ENCODE measurements at regions not wholly inside any gene's neighbourhood (a gene's known extent, or its start where the extent isn't known, plus 50 kb on each side); places are given as distances from the start of the nearest gene placed in this dataset.
"Not testable (repeated sequence)": the region's sequence is repeated elsewhere in the genome, so short reads cannot be mapped to it uniquely, and the experiment has no call there.

DNA sequence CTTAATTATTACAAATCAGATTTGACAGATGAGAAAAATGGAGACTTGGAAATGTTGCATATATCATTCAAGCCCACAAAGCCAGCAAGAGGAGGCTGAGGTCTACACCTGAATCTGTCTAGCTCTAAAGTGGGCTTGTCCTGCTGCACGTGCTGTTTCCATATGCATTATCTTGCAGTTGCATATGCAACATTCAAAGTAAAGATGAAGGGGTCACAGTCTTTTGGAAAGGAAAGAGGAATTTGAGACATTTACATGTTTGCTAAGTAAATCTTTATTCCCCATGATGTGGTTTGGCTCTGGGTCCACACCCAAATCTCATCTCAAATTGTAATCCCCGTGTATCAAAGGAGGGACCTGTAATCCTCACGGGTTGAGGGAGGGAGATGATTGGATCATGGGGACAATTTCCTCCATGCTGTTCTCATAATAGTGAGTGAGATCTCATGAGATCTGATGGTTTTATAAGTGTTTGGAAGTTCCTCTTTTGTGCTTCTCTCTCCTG is 98.3 kb downstream of the BACH1 start:
- no peak for DNase-seq

DNA sequence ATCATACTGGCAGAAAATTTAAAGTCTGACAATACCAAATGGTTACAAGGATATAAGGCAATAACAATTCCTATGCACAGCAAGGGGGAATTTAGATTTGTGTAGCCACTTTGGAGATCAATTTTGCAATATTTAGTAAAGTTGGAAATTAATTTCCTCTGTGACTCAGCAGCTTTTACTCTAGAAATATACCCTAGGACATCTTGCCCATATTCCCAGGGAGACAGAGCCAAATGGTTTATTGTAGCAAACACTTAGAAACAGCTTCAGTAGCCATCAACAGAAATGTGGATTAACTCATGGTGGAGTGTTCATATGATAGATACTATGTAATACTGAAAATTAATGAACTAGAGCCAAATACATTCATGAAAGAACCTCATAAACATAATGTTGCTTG is 104.6 kb downstream of the BACH1 start:
- no peak for DNase-seq

DNA sequence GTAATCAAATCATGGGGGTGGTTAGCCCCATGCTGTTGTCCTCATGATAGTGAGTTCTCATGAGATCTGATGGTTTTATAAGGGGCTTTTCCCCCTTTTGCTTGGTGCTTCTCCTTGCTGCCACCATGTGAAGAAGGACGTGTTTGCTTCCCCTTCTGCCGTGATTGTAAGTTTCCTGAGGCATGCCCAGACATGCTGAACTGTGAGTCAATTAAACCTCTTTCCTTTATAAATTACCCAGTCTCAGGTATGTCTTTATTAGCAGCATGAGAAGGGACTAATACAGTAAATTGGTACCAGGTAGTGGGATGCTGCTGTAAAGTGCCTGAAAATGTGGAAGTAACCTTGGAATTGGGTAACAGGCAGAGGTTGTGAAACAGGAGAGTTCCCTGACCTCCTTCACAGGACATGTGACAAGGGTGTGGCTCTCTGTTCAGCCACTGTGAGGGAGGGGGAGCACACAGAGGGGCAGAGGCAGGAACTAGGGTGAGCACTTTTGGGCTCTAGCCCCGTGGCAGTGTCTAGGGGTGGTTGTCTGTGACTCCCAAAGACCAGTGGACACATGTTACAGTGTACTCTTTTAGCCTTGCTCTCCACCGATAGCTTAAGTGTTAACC is 105.3 kb downstream of the BACH1 start:
- no peak for DNase-seq

DNA sequence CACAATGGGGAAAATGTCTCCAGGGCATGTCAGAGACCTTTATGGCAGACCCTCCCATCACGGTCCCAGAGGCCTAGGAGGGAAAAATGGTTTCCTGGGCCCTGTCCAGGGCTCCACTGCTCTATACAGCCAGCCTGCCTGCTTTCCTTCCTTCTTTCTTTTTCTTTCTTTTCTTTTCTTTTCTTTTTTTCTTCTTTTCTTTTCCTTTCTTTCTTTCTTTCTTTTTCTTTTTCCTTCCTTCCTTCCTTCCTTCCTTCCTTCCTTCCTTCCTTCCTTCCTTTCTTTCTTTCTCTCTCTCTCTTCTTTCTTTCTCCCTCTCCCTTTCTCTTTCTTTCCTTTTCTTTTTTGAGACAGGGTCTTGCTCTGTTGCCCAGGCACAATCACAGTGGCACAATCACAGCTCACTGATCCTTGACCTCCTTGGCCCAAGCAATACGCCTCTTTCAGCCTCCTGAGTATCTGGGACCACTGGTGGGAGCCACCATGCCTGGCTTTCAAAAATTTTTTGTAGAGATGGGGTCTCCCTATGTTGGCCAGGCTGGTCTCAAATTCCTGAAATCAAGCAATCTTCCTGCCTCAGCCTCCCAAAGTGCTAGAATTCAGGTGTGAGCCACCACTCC is 106.9 kb downstream of the BACH1 start:
- no peak for DNase-seq

DNA sequence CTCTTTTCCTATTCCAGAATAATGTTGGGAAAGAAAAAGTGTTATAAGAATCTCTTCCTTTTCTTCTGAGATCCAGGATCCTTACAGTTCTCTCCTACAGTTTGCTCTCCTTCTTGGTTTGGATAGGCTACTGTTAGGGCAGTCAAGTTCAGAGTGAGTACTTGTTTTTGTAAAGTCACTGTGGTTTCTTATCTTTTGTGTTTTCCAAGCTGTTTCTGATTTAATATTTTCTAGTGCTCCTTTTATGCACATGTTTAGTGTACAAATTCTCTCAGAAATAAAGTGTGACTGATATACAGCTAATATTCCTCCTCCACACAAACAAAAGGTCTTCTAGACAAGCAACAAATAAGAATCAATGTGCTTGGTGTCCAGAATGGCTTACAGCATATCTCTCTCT is 107.7 kb downstream of the BACH1 start:
- DNase-seq, result no peak

DNA sequence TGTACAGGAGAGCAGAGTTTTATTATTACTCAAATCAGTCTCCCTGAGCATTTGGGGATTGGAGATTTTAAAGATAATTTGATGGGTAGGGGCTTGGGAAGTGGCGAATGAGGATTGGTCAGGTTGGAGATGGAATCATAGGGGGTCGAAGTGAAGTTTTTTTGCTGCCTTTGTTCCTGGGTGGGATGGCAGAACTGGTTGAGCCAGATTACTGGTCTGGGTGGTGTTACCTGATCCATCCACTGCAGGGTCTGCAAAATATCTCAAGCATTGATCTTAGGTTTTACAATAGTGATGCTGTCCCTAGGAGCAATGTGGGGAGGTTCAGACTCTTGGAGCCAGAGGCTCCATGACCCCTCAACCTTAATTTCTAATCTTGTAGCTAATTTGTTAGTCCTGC is 108.8 kb downstream of the BACH1 start:
- DNase-seq, result no peak

DNA sequence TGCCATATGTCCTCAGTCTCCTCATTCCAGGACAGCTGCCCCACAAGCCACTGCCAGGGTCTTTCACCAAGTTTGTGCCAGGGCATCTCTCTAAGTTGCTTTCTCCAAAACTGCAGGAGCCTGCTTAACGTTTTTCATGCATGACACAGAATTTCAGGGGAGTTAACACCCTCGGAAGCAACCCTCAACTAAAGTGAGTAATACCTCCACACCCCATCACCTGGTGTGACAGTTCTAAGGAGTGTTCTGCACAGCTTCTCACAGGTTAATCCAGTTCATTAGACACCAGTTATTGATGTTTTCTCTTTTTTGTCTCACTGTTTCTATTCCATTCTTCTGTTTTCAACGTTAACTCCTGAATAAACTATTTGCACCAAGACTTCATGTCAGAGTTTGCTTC is 115.0 kb downstream of the BACH1 start:
- no peak for DNase-seq

DNA sequence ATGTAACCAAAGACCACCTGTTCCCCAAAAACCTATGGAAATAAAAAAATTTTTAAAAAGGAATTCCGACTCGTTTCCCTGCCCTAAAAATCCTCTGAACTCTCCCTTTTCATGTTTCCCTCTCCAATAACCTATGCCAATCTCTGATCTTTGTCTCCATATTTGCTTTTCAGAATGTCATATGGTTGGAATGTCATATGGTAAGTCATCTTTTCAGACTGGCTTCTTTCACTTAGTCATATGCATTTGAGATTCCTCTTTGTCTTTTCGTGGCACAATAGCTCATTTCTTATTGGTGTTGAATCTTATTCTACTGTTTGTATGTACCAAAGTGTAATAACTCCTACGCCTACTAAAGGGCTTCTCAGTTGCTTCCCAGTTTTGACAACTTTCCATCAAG is 117.5 kb downstream of the BACH1 start:
- DNase-seq, result no peak

DNA sequence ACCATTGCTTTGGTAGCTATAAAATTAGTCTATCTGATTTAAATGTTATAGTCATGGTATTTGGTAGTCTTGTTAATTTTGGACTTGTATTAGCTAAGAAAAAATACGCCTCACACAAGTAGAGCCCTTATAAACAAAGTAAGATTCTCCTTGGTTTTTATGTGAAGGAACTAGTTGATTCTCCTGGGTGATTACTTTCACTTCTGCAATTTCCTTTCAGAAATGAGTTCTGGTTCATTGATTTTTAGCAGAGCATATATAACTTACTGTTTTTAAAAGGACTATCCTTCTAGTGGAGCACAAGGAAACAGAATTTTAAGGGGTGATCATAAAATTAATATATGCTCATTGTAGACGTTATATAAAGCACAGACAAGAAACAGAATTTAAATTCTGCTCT is 120.1 kb downstream of the BACH1 start:
- no peak for DNase-seq

DNA sequence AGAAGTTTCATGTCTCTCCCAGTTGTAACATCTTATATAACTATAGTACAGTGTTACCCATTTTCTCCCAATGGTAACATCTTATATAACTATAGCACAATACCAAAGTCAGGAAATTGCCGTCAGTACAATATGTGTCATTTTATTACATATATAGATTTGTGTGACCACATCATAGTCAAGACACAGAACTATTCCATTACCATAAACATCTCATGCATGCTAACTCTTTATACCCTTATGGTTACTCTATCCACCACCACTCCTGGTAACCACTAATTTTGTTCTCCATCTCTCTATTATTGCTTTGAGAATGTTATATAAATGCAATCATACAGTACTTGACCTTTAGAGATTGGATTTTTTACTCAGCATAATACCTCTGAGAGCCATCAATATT is 120.7 kb downstream of the BACH1 start:
- no peak for DNase-seq

DNA sequence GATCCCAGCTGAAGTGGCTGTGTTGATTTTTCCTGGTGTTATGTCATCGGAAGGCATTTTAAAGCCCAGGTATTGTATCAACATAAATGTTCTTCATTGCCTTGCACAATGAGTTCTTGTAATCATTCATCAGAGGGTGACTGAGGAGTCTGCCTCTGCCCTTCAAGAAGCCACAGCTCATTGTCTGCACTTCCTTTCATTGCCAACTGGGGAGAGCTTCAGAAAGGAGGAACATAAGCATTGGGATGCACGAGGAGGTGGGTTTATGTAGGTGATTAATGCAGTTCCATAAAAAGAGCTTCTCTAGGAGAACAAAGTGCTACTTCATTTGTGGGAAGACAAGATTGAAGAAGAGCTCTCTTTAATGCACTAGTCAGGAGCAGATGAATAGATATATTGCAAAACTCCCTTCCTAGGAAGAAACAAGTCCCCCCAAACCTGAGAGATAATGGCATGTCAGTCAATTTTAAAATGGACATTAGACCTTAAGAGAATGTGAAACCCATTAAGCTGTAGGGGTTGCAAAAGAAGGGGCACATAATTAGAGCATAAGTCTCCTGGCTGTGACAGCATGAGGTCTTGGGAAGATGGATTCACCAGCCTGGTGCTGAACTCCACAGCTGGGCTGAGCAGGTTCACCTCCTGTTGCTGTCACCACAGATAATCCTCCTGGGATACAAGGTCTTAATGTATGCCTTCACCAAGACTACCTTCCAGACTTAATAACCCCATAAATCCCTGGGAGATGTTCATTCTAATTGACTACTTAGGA is 124.6 kb downstream of the BACH1 start:
- no peak for DNase-seq

DNA sequence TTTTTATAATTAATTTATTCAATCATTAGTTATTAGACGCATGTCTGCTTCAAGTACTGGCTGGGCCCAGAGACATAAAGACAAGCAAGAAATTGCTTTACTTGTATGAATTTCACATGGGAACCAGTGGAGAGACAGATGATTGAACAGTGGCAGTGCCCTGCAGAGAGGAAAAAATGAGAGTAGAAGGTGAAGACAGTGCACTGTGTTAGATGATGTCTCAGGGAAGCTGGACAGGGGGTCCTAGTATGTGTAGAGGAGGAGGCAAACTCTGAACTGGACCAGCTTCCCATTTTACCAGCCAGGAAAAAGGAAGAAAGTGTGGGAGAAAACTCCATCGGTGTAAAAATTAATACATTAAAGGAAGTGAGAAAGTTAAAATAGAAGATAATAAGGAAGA is 126.0 kb downstream of the BACH1 start:
- DNase-seq, result no peak

DNA sequence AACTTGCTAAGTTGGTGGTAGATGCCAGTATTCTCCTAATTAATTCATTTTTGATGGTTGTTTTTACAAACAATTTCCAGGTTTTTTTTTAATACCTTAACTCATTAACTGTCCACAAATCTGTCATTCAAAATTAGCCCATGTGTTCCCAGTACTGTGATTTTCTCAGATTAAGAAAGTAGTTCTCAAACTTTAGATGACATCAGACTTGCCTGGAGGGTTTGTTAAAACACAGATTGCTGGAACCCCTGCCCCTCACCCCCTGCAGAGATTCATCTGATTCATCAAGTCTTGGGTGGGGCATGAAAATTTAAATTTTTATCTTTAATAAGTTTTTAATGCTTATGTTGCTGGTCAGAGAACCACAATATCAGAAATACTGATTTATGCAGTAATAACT is 130.5 kb downstream of the BACH1 start:
- DNase-seq, result no peak

DNA sequence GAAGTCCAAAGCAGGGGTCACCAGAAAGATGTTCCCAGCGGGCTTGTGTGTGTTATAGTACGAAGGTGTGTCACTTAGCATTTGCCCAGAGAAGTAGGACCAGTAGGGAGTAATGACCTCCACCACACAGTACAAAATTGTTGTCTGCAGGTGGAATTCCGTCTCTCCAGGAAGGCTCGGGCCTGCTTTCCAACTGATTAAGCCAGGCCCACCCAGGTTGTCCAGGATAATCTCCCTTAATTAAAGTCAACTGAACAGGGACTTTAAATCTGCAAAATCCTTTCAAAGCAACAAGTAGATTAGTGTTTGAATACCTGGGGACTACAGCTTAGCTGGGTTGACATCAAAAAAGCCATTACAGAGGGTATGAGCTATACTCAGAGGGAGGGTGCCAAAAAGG is 131.3 kb downstream of the BACH1 start:
- no peak for DNase-seq

DNA sequence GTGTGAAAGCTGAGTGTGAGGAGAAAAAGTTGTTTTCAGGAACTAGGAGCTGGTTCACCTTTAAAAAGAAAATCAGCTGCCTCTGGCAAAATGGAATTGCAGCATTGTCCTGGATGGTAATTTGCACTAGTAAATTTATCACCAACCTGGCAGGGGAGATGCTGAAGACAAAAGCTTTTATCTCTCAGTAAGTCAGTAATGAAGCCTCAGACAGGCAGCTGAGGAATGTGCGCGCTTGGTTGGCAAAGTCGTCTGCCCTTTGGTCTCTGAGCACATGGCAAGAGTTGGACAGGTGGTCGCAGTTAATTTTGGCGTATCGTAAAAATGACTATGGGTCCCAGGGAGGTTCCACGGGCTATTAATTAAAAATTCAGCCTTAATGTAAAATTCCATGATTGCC is 131.9 kb downstream of the BACH1 start:
- no peak for DNase-seq

DNA sequence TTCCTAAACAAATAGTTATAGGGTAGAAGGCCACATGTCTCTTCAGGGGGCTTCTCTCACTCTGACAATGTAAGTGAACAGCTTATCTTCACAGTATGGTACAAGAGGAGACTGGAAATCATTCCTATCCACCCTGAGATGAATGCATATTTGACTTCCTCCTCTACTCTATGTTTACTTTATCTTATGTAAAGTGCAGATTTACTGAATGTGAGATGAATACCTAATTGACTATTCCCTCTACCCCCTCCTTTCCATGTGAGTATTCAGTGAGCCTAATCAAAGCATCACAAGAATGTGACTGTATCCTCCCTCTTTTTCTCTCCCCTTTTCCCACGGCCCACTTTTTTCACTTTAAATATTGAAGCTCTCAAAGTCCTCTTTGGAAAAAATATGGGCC is 132.5 kb downstream of the BACH1 start:
- DNase-seq, result no peak

DNA sequence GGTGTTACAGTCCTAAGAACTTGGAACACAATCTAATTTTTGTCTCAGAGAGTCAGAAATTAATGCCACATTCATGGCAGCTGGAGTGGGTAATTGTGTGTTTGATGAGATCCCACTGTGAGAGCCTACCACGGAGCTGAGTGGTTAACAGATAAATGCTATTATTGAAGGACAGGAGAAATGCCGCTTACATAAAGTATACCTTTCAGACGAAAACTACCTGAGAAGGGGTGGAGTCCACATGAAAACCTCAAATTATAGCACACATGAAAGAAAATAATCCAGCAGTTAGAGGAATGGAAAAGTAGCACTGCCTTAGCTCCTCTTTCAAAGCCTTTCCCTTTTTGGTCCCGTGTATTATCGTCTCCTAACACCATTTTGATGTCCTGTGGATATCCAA is 133.0 kb downstream of the BACH1 start:
- DNase-seq, result no peak

DNA sequence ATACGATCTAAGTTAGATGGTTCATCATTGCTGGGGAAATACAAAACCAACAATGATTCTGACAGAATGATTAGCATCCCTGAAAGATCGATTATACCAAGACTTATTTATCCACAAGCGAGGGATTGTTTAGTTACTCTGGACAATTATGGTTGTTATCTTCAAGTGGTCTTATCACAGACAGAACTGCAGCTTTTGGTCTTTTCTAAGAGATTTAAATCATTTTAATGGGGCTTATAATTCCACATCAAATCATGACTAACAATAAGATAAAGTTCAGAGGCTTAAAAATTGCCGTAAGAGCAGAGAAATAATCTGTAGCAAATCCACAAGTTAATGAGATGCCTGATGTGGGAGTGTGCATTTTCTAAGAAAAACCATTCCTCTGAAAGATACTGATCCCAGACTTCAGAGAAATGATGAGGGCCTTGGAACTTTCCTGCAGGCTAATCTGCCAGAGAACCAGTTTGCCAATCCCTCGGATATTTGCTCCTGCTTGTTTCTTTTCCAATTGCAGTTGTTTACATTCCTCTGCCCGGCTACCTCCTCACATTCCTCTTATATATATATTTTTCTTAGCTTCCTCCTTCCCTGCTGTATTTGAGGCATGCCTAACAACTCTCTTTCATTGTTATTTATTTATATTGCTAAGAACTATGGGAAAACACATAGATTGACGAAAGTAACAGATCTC is 134.8 kb downstream of the BACH1 start:
- DNase-seq, result no peak

DNA sequence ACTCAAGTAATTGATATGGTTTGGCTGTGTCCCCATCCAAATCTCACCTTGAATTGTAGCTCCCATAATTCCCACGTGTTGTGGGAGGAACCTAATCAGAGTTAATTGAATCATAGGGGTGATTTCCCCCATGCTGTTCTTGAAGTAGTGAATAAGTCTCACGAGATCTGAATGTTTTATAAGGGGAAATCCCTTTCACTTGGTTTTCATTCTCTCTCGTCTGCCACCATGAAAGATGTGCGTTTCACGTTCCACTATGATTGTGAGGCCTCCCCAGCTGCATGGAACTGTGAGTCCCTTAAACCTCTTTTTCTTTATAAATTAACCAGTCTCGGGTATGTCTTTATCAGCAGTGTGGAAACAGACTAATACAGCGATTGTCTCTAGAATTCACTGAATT is 135.4 kb downstream of the BACH1 start:
- DNase-seq, result no peak

DNA sequence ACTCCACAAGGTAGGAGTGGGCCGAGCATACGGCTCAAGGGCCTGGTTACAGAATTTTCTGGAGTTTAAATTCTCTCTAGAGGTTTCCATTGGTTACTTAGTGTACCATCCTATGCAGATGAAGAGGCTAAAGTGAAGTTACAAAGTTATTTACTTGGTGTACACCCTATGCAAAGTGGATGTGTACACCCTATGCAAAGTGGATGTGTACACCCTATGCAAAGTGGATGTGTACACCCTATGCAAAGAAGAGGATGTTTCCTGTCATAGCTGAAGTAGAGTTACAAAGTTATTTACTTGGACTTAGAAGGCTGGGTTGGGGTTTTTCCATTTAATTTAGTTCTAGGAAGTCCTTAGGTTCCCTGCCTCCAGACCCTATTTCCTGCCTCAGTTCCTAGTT is 136.3 kb downstream of the BACH1 start:
- not testable (repeated sequence) for DNase-seq

DNA sequence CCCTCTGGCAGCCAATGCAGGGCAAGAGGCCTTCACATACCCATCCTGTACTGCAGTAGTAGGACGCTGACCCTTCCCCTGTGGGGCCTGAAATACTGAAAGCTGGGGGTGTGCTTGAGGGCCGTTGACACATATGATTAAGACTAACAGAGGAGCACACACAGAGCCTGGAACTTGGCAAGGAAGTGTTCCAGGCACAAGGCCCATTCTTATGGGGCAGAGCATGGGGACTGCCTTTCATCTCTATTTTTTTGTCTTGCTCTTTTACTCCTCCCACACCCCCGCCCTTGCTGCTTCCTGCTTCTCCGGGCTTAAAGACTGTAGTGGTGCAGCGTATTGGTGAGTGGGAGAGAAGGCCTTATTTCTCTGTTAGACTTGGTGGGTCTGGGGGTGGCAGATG is 137.4 kb downstream of the BACH1 start:
- DNase-seq, result peak; percentile 1 to 62 (median 30)

DNA sequence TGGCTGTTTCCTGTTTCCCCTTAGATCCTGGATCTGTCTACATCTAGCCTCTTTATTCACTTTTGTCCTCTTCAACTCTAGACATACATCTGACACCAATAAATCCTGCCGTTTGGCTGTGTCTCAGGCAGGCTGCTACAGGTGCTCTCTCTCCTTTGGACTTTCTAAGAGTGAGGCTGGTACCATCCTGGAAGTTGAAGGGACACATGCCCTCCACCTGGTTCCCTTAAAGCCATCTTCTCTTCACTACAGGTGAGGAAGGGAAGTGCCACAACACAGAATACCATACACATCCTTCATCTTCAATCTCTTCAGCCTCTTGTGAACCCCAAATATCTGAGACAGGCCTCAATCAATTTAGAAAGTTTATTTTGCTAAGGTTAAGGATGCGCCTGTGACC is 137.9 kb downstream of the BACH1 start:
- no peak for DNase-seq

DNA sequence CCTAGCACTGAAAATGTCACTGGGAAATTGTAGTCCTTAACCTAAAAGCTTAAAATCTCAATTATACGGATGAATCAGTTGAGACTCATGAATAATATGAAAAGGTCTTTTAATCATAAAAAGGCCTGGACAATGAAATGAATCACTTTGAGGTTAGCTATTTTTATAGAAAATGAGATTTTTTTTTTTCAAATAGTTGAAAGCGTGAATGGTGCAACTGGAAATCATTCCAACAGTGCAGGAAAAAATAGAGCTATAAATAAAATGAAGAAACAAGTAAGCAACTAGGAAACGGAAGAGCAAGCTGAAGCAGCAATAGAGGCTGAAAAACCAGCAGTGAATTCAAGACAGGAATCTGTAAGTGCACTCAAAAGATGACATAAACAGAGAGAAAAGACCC is 142.9 kb downstream of the BACH1 start:
- no peak for DNase-seq
